ENCODE measurements at regions not wholly inside any gene's neighbourhood (a gene's known extent, or its start where the extent isn't known, plus 50 kb on each side); places are given as distances from the start of the nearest gene placed in this dataset.
"Not testable (repeated sequence)": the region's sequence is repeated elsewhere in the genome, so short reads cannot be mapped to it uniquely, and the experiment has no call there.

DNA sequence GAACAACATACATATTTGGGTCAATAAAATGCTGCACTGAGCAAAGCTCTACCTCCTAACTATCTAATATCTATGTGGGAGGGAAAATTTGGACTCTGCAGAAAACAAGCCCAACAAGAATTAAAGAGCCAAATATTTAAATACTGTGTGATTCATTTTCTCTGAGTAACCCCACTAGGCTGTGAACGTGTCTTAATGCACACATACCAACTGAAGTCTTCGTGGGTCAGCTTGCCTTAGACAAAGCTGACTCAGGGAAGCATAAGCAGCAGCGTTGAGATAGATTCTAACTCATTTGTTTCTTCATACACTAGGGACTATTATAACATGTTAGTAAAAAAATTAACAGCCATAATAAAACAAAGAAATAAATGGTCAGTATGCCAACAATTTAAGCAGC lies 114.3 kb downstream of the GJA1 start:
- no peaks in the 10 kb centered on the region for H3K9me3 ChIP-seq (ENCODE audit: control insufficient read depth, low read length)
- no peak overlapping the region for H2AFZ ChIP-seq
- H3K79me2 ChIP-seq = no peaks in the 10 kb centered on the region
- TF ChIP-seq, protein P1, sequence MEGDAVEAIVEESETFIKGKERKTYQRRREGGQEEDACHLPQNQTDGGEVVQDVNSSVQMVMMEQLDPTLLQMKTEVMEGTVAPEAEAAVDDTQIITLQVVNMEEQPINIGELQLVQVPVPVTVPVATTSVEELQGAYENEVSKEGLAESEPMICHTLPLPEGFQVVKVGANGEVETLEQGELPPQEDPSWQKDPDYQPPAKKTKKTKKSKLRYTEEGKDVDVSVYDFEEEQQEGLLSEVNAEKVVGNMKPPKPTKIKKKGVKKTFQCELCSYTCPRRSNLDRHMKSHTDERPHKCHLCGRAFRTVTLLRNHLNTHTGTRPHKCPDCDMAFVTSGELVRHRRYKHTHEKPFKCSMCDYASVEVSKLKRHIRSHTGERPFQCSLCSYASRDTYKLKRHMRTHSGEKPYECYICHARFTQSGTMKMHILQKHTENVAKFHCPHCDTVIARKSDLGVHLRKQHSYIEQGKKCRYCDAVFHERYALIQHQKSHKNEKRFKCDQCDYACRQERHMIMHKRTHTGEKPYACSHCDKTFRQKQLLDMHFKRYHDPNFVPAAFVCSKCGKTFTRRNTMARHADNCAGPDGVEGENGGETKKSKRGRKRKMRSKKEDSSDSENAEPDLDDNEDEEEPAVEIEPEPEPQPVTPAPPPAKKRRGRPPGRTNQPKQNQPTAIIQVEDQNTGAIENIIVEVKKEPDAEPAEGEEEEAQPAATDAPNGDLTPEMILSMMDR (IDR thresholded peaks at IDR 0.05) = no peak
- H3K9ac ChIP-seq = no peak overlapping the region
- H3K4me3 ChIP-seq (ENCODE audit: low read depth, low read length) = no peak overlapping the region
- no peak overlapping the region for H3K27ac ChIP-seq
- H3K4me1 ChIP-seq = peaks cover 3% of the 10 kb centered on the region
- H3K27me3 ChIP-seq (ENCODE audit: control insufficient read depth, insufficient read depth, low read length) = no peaks in the 10 kb centered on the region
- H3K36me3 ChIP-seq (ENCODE audit: control insufficient read depth, insufficient read depth, low read length) = no peaks in the 10 kb centered on the region
- no peak overlapping the region for H3K4me2 ChIP-seq (ENCODE audit: low read length)

- H3K4me2 ChIP-seq (ENCODE audit: low read length) = no peak overlapping the region
- H3K4me1 ChIP-seq = peaks cover 3% of the 10 kb centered on the region
- TF ChIP-seq, protein P1 (IDR thresholded peaks at IDR 0.05) = no peak
- no peaks in the 10 kb centered on the region for H3K9me3 ChIP-seq (ENCODE audit: control insufficient read depth, low read length)
- no peaks in the 10 kb centered on the region for H3K79me2 ChIP-seq
- H3K36me3 ChIP-seq (ENCODE audit: control insufficient read depth, insufficient read depth, low read length) = no peaks in the 10 kb centered on the region
- no peak overlapping the region for H3K4me3 ChIP-seq (ENCODE audit: low read depth, low read length)
- no peaks in the 10 kb centered on the region for H3K27me3 ChIP-seq (ENCODE audit: control insufficient read depth, insufficient read depth, low read length)
- no peak overlapping the region for H2AFZ ChIP-seq
- H3K9ac ChIP-seq = no peak overlapping the region
- H3K27ac ChIP-seq = no peak overlapping the region
Measured at GRCh38 chr6:121550491-121551010, 115.1 kb downstream of the GJA1 start.

- no peaks in the 10 kb centered on the region for H3K36me3 ChIP-seq (ENCODE audit: control insufficient read depth, insufficient read depth, low read length)
- H3K4me2 ChIP-seq (ENCODE audit: low read length) = no peak overlapping the region
- no peaks in the 10 kb centered on the region for H3K4me1 ChIP-seq
- no peak overlapping the region for H3K27ac ChIP-seq
- H3K9ac ChIP-seq = no peak overlapping the region
- no peak overlapping the region for H2AFZ ChIP-seq
- H3K9me3 ChIP-seq (ENCODE audit: control insufficient read depth, low read length) = no peaks in the 10 kb centered on the region
- no peak overlapping the region for H3K4me3 ChIP-seq (ENCODE audit: low read depth, low read length)
- no peaks in the 10 kb centered on the region for H3K27me3 ChIP-seq (ENCODE audit: control insufficient read depth, insufficient read depth, low read length)
- no peaks in the 10 kb centered on the region for H3K79me2 ChIP-seq
- TF ChIP-seq, protein P1 (IDR thresholded peaks at IDR 0.05) = no peak
Measured at GRCh38 chr6:121555201-121555600, 119.8 kb downstream of the GJA1 start.

DNA sequence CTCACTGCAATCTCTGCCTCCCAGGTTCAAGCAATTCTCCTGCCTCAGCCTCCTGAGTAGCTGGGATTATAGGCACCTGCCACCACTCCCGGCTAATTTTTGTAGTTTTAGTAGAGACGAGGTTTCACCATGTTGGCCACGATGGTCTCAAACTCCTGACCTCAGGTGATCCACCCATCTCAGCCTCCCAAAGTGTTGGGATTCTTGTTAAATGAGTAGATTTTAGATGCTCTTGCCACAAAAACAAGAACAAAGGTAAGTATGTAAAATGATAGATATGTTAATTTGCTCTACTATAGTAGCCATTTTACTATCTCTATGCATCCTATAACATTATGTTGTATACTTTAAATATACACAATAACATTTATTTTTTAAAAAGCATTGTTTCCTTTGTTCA lies 120.7 kb downstream of the GJA1 start:
- not testable (repeated sequence) for H3K9ac ChIP-seq; H3K4me2 ChIP-seq (ENCODE audit: low read length); H3K79me2 ChIP-seq; H3K27ac ChIP-seq; H3K36me3 ChIP-seq (ENCODE audit: control insufficient read depth, insufficient read depth, low read length); H3K4me3 ChIP-seq (ENCODE audit: low read depth, low read length); H3K4me1 ChIP-seq; H2AFZ ChIP-seq; H3K27me3 ChIP-seq (ENCODE audit: control insufficient read depth, insufficient read depth, low read length); H3K9me3 ChIP-seq (ENCODE audit: control insufficient read depth, low read length)

DNA sequence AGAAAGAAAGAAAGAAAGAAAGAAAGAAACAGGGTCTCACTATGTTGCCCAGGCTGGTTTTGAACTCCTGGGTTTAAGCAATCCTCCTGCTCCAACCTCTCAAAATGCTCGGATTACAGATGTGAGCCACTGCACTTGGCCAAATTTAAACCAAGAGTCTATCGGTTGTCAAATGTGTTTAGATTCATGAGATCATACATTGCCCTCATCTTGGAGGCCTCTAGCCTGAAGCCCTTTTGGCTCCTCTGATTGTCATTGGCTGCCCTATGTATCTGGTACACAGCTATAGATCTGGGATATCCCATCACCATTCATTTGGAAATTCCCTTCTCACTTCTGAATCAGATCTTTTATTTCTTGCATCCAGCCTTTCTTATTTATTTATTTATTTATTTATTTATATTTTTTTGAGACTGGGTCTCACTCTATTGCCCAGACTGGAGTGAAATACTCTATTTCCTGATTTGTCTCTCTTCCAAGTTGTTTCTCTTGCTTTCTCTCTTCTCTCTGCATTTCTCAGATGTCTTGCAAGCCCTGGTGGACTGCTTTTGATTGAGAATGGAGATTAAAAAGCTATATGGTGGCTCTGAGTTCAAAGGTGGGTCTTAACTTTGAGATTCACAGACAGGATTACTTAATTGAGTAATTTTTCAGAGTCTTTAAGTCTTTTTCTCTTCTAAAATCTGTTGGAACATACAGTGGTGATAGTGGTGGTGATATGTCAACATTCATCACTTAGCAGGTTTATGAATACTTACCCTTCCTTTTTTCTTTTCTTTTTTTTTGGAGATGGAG lies 121.9 kb downstream of the GJA1 start:
- Histone ChIP-seq H3K9me3 (ENCODE audit: control insufficient read depth, low read length) (no peaks in the 10 kb centered on the region), H2AFZ (no peak overlapping the region), H3K4me2 (ENCODE audit: low read length) (no peak overlapping the region), H3K36me3 (ENCODE audit: control insufficient read depth, insufficient read depth, low read length) (no peaks in the 10 kb centered on the region), H3K27ac (no peak overlapping the region), H3K9ac (no peak overlapping the region), H3K4me3 (ENCODE audit: low read depth, low read length) (no peak overlapping the region), H3K27me3 (ENCODE audit: control insufficient read depth, insufficient read depth, low read length) (no peaks in the 10 kb centered on the region), H3K79me2 (no peaks in the 10 kb centered on the region), H3K4me1 (no peaks in the 10 kb centered on the region)
- TF ChIP-seq, protein P1 (IDR thresholded peaks at IDR 0.05) = no peak

Data from parathyroid adenoma (tissue), 2 donors.